ENCODE measurements at regions not wholly inside any gene's neighbourhood (a gene's known extent, or its start where the extent isn't known, plus 50 kb on each side); places are given as distances from the start of the nearest gene placed in this dataset.

- no peak overlapping the region for H2BK5ac ChIP-seq (ENCODE audit: low read depth, low read length, poor library complexity, severe bottlenecking)
- no peaks in the 10 kb centered on the region for H3K9me3 ChIP-seq (ENCODE audit: control insufficient read depth, low read length)
These were observed 181.5 kb downstream of the POSTN start for GRCh38 chr13:37417060-37417441.

GRCh38 chr13:37416291-37417059, 182.1 kb downstream of the POSTN start:
- H4K8ac ChIP-seq (ENCODE audit: low read length) = no peak overlapping the region
- no peak overlapping the region for H3K27ac ChIP-seq (ENCODE audit: low read length, poor library complexity, severe bottlenecking)
- H3K36me3 ChIP-seq (ENCODE audit: control insufficient read depth in 1 of 2, insufficient read depth in 2 of 2, low read depth in 1 of 2, low read length in 2 of 2) = no peaks in the 10 kb centered on the region
- no peaks in the 10 kb centered on the region for H3K27me3 ChIP-seq (ENCODE audit: control insufficient read depth in 1 of 2, insufficient read depth in 1 of 2, low read length in 2 of 2)
- no peak overlapping the region for H3K14ac ChIP-seq (ENCODE audit: low read length in 2 of 2)
- H3K9ac ChIP-seq (ENCODE audit: low read length) = no peak overlapping the region
- no peak overlapping the region for H2BK15ac ChIP-seq (ENCODE audit: low read depth, poor library complexity, severe bottlenecking)
- WGBS = no CpG with 5 or more reads among the region's 2 CpGs
- no peak overlapping the region for H2BK120ac ChIP-seq (ENCODE audit: low read depth, low read length)
- no peaks in the 10 kb centered on the region for H3K79me1 ChIP-seq (replicated peaks; ENCODE audit: low read length, poor library complexity, severe bottlenecking)
- no peak for DNase-seq
- no peak overlapping the region for H2AFZ ChIP-seq (ENCODE audit: low read depth, low read length)
- no peak overlapping the region for H4K91ac ChIP-seq (ENCODE audit: low read length)
- no peak overlapping the region for H2BK12ac ChIP-seq (ENCODE audit: low read length in 2 of 2)
- no peak overlapping the region for H3K23ac ChIP-seq (ENCODE audit: low read length in 2 of 2)
- no peaks in the 10 kb centered on the region for H3K4me1 ChIP-seq (ENCODE audit: control insufficient read depth, insufficient read depth, low read depth, low read length)
- no peak overlapping the region for H3K4me2 ChIP-seq (ENCODE audit: low read length, poor library complexity, severe bottlenecking)
- no peak overlapping the region for H3K4ac ChIP-seq (ENCODE audit: low read depth in 1 of 2, low read length in 2 of 2)
- H3K4me3 ChIP-seq (ENCODE audit: insufficient read depth in 1 of 2, low read depth in 1 of 2, low read length in 2 of 2) = no peak overlapping the region
- H2AK5ac ChIP-seq (ENCODE audit: low read length, severe bottlenecking) = no peak overlapping the region
- H3K9me3 ChIP-seq (ENCODE audit: control insufficient read depth, low read length) = no peaks in the 10 kb centered on the region
- no peak overlapping the region for H3K18ac ChIP-seq (ENCODE audit: low read depth in 1 of 2, low read length in 2 of 2)
- no peak overlapping the region for H2BK5ac ChIP-seq (ENCODE audit: low read depth, low read length, poor library complexity, severe bottlenecking)

More at GRCh38 chr13:37417060-37417441, 181.5 kb downstream of the POSTN start:
- 78% methylated on average over 2 of the region's 3 CpGs for WGBS
- no peak overlapping the region for H3K4me2 ChIP-seq (ENCODE audit: low read length, poor library complexity, severe bottlenecking)
- no peak overlapping the region for H2BK15ac ChIP-seq (ENCODE audit: low read depth, poor library complexity, severe bottlenecking)
- no peak overlapping the region for H2AK5ac ChIP-seq (ENCODE audit: low read length, severe bottlenecking)
- no peak overlapping the region for H3K27ac ChIP-seq (ENCODE audit: low read length, poor library complexity, severe bottlenecking)
- H3K4ac ChIP-seq (ENCODE audit: low read depth in 1 of 2, low read length in 2 of 2) = no peak overlapping the region
- no peak overlapping the region for H3K9ac ChIP-seq (ENCODE audit: low read length)
- H3K36me3 ChIP-seq (ENCODE audit: control insufficient read depth in 1 of 2, insufficient read depth in 2 of 2, low read depth in 1 of 2, low read length in 2 of 2) = no peaks in the 10 kb centered on the region
- no peak overlapping the region for H2BK120ac ChIP-seq (ENCODE audit: low read depth, low read length)
- no peak overlapping the region for H2AFZ ChIP-seq (ENCODE audit: low read depth, low read length)
- H2BK12ac ChIP-seq (ENCODE audit: low read length in 2 of 2) = no peak overlapping the region
- no peak overlapping the region for H3K23ac ChIP-seq (ENCODE audit: low read length in 2 of 2)
- H3K27me3 ChIP-seq (ENCODE audit: control insufficient read depth in 1 of 2, insufficient read depth in 1 of 2, low read length in 2 of 2) = no peaks in the 10 kb centered on the region
- no peaks in the 10 kb centered on the region for H3K79me1 ChIP-seq (replicated peaks; ENCODE audit: low read length, poor library complexity, severe bottlenecking)
- no peak overlapping the region for H3K18ac ChIP-seq (ENCODE audit: low read depth in 1 of 2, low read length in 2 of 2)
- no peak overlapping the region for H4K91ac ChIP-seq (ENCODE audit: low read length)
- no peaks in the 10 kb centered on the region for H3K4me1 ChIP-seq (ENCODE audit: control insufficient read depth, insufficient read depth, low read depth, low read length)
- peak; percentile 38 for DNase-seq
- H3K4me3 ChIP-seq (ENCODE audit: insufficient read depth in 1 of 2, low read depth in 1 of 2, low read length in 2 of 2) = no peak overlapping the region
- H4K8ac ChIP-seq (ENCODE audit: low read length) = no peak overlapping the region
- no peak overlapping the region for H3K14ac ChIP-seq (ENCODE audit: low read length in 2 of 2)

DNA sequence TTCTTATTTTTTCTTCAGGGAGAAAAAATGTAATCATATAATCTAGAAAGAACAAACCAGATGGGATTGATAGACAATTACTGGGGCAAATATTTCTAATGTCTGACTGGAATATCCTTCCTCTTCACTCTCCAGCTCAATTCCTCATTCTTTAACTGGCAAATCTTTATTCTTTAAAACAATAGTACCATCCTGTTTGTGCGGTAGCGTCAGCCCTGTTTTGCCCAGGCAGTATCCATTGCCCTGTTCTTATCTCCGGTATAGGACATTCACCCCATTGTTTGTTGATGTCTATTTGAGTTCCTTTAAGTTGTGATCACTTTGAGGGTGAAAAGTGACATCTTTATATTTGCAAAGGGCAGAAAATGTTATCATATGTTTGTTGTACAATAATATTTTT, 185.4 kb downstream of the POSTN start:
- Histone ChIP-seq H4K91ac (ENCODE audit: low read length) (no peak overlapping the region), H3K4me2 (ENCODE audit: low read length, poor library complexity, severe bottlenecking) (no peak overlapping the region), H3K18ac (ENCODE audit: low read depth in 1 of 2, low read length in 2 of 2) (no peak overlapping the region), H2BK12ac (ENCODE audit: low read length in 2 of 2) (no peak overlapping the region), H3K27ac (ENCODE audit: low read length, poor library complexity, severe bottlenecking) (no peak overlapping the region), H3K9ac (ENCODE audit: low read length) (no peak overlapping the region), H3K14ac (ENCODE audit: low read length in 2 of 2) (no peak overlapping the region), H3K9me3 (ENCODE audit: control insufficient read depth, low read length) (no peaks in the 10 kb centered on the region), H3K36me3 (ENCODE audit: control insufficient read depth in 1 of 2, insufficient read depth in 2 of 2, low read depth in 1 of 2, low read length in 2 of 2) (no peaks in the 10 kb centered on the region), H4K8ac (ENCODE audit: low read length) (no peak overlapping the region), H2BK15ac (ENCODE audit: low read depth, poor library complexity, severe bottlenecking) (no peak overlapping the region), H2AFZ (ENCODE audit: low read depth, low read length) (no peak overlapping the region), H3K23ac (ENCODE audit: low read length in 2 of 2) (no peak overlapping the region), H3K27me3 (ENCODE audit: control insufficient read depth in 1 of 2, insufficient read depth in 1 of 2, low read length in 2 of 2) (no peaks in the 10 kb centered on the region), H3K4me1 (ENCODE audit: control insufficient read depth, insufficient read depth, low read depth, low read length) (no peaks in the 10 kb centered on the region), H3K4ac (ENCODE audit: low read depth in 1 of 2, low read length in 2 of 2) (no peak overlapping the region), H2BK5ac (ENCODE audit: low read depth, low read length, poor library complexity, severe bottlenecking) (no peak overlapping the region), H2BK120ac (ENCODE audit: low read depth, low read length) (no peak overlapping the region), H3K4me3 (ENCODE audit: insufficient read depth in 1 of 2, low read depth in 1 of 2, low read length in 2 of 2) (no peak overlapping the region), H2AK5ac (ENCODE audit: low read length, severe bottlenecking) (no peak overlapping the region), H3K79me1 (replicated peaks; ENCODE audit: low read length, poor library complexity, severe bottlenecking) (no peaks in the 10 kb centered on the region)
- 100% methylated on average over 3 of the region's 3 CpGs for WGBS
- DNase-seq = no peak

- no peak for DNase-seq
- Histone ChIP-seq H3K36me3 (ENCODE audit: control insufficient read depth in 1 of 2, insufficient read depth in 2 of 2, low read depth in 1 of 2, low read length in 2 of 2) (no peaks in the 10 kb centered on the region), H3K4me3 (ENCODE audit: insufficient read depth in 1 of 2, low read depth in 1 of 2, low read length in 2 of 2) (no peak overlapping the region), H3K4me2 (ENCODE audit: low read length, poor library complexity, severe bottlenecking) (no peak overlapping the region), H4K8ac (ENCODE audit: low read length) (no peak overlapping the region), H3K27me3 (ENCODE audit: control insufficient read depth in 1 of 2, insufficient read depth in 1 of 2, low read length in 2 of 2) (no peaks in the 10 kb centered on the region), H3K4me1 (ENCODE audit: control insufficient read depth, insufficient read depth, low read depth, low read length) (no peaks in the 10 kb centered on the region), H2BK12ac (ENCODE audit: low read length in 2 of 2) (no peak overlapping the region), H2BK120ac (ENCODE audit: low read depth, low read length) (no peak overlapping the region), H2AK5ac (ENCODE audit: low read length, severe bottlenecking) (no peak overlapping the region), H3K27ac (ENCODE audit: low read length, poor library complexity, severe bottlenecking) (no peak overlapping the region), H2AFZ (ENCODE audit: low read depth, low read length) (no peak overlapping the region), H3K79me1 (replicated peaks; ENCODE audit: low read length, poor library complexity, severe bottlenecking) (no peaks in the 10 kb centered on the region), H2BK15ac (ENCODE audit: low read depth, poor library complexity, severe bottlenecking) (no peak overlapping the region), H4K91ac (ENCODE audit: low read length) (no peak overlapping the region), H3K23ac (ENCODE audit: low read length in 2 of 2) (no peak overlapping the region), H3K14ac (ENCODE audit: low read length in 2 of 2) (no peak overlapping the region), H3K9ac (ENCODE audit: low read length) (no peak overlapping the region), H3K4ac (ENCODE audit: low read depth in 1 of 2, low read length in 2 of 2) (no peak overlapping the region), H2BK5ac (ENCODE audit: low read depth, low read length, poor library complexity, severe bottlenecking) (no peak overlapping the region), H3K9me3 (ENCODE audit: control insufficient read depth, low read length) (no peaks in the 10 kb centered on the region), H3K18ac (ENCODE audit: low read depth in 1 of 2, low read length in 2 of 2) (no peak overlapping the region)
- WGBS = 91% methylated on average over 1 of the region's 2 CpGs
These were observed 186.2 kb downstream of the POSTN start for GRCh38 chr13:37412241-37412921.
